Right atrium auricular region (tissue), 2 donors: ENCODE measurements at regions not wholly inside any gene's neighbourhood (a gene's known extent, or its start where the extent isn't known, plus 50 kb on each side); places are given as distances from the start of the nearest gene placed in this dataset.

Source experiments
- DNase-seq: peaks from one replicate; pipeline ENCODE4 v3.0.0-alpha.2; 2019; ENCODE audit warnings: low spot score
- H3K27ac ChIP-seq, 2 donors: fragments of 200-600 bp; sonication (generic); 1 replicate in 1 of 2; 2 replicates in 1 of 2; pipeline ENCODE4 v1.5.1; 2016 to 2019
- H3K27me3 ChIP-seq, 2 donors: fragments of 200-600 bp; sonication (generic); one replicate each; pipeline versions ENCODE4 v1.5.1 to v1.6.0; 2017 to 2019
- H3K36me3 ChIP-seq: fragments of 200-600 bp; sonication (generic); one replicate; pipeline ENCODE4 v1.5.1; 2016
- H3K4me1 ChIP-seq, 2 donors: fragments of 200-600 bp; sonication (generic); one replicate each; pipeline versions ENCODE4 v1.5.1 to v1.6.0; 2017 to 2019
- H3K4me3 ChIP-seq, 2 donors: fragments of 200-600 bp; sonication (generic); 1 replicate in 1 of 2; 2 replicates in 1 of 2; pipeline ENCODE4 v1.5.1; 2017 to 2019; ENCODE audit warnings: mild to moderate bottlenecking in 1 of 2, moderate library complexity in 1 of 2
- H3K9me3 ChIP-seq, 2 donors: fragments of 200-600 bp; sonication (generic); one replicate each; pipeline ENCODE4 v1.5.1; 2019
- CTCF ChIP-seq, 2 donors: fragments of 200-600 bp; sonication (generic); IDR thresholded peaks; one replicate each; pipeline ENCODE4 v1.5.1; 2019; ENCODE audit warnings: antibody characterized with exemption in 2 of 2

GRCh38 chr2:129431881-129432280 lies 547.6 kb upstream of the RAB6C start:
- no peak for TF ChIP-seq CTCF (IDR thresholded peaks at IDR 0.05)
- Histone ChIP-seq H3K4me3 (no peak overlapping the region), H3K27me3 (no peaks in the 10 kb centered on the region), H3K27ac (no peak overlapping the region), H3K36me3 (no peaks in the 10 kb centered on the region), H3K9me3 (no peaks in the 10 kb centered on the region), H3K4me1 (no peaks in the 10 kb centered on the region)
- no peak for DNase-seq

- Histone ChIP-seq H3K9me3 (no peaks in the 10 kb centered on the region), H3K36me3 (no peaks in the 10 kb centered on the region), H3K4me3 (no peak overlapping the region), H3K27ac (no peak overlapping the region), H3K4me1 (no peaks in the 10 kb centered on the region), H3K27me3 (no peaks in the 10 kb centered on the region)
- DNase-seq, result no peak
- no peak for TF ChIP-seq CTCF (IDR thresholded peaks at IDR 0.05)
Observed at GRCh38 chr2:129436809-129437208, 542.7 kb upstream of the RAB6C start.

GRCh38 chr2:129437725-129438124 lies 541.7 kb upstream of the RAB6C start:
- Histone ChIP-seq H3K4me3 (no peak overlapping the region), H3K36me3 (no peaks in the 10 kb centered on the region), H3K27ac (no peak overlapping the region), H3K4me1 (no peaks in the 10 kb centered on the region), H3K27me3 (no peaks in the 10 kb centered on the region), H3K9me3 (no peaks in the 10 kb centered on the region)
- DNase-seq, result no peak
- TF ChIP-seq CTCF (IDR thresholded peaks at IDR 0.05), result no peak

GRCh38 chr2:129438501-129439057 lies 540.9 kb upstream of the RAB6C start:
- TF ChIP-seq CTCF (IDR thresholded peaks at IDR 0.05), result no peak
- Histone ChIP-seq H3K27me3 (no peaks in the 10 kb centered on the region), H3K4me3 (no peak overlapping the region), H3K4me1 (no peaks in the 10 kb centered on the region), H3K36me3 (no peaks in the 10 kb centered on the region), H3K27ac (no peak overlapping the region), H3K9me3 (no peaks in the 10 kb centered on the region)
- DNase-seq, result no peak

GRCh38 chr2:129439406-129440302 lies 539.8 kb upstream of the RAB6C start:
- no peak for TF ChIP-seq CTCF (IDR thresholded peaks at IDR 0.05)
- no peaks in the 10 kb centered on the region for H3K36me3 ChIP-seq
- no peak overlapping the region for H3K27ac ChIP-seq
- H3K4me3 ChIP-seq, result no peak overlapping the region
- H3K4me1 ChIP-seq, result no peaks in the 10 kb centered on the region
- no peaks in the 10 kb centered on the region for H3K9me3 ChIP-seq
- no peak for DNase-seq
- H3K27me3 ChIP-seq, result no peaks in the 10 kb centered on the region
